Suppressor macrophage treated with lipopolysaccharide for 4 hours (primary cell): ENCODE measurements at regions not wholly inside any gene's neighbourhood (a gene's known extent, or its start where the extent isn't known, plus 50 kb on each side); places are given as distances from the start of the nearest gene placed in this dataset.

Experiments
- DNase-seq: peaks from one replicate; pipeline ENCODE4 v3.0.0-alpha.2; 2020

DNA sequence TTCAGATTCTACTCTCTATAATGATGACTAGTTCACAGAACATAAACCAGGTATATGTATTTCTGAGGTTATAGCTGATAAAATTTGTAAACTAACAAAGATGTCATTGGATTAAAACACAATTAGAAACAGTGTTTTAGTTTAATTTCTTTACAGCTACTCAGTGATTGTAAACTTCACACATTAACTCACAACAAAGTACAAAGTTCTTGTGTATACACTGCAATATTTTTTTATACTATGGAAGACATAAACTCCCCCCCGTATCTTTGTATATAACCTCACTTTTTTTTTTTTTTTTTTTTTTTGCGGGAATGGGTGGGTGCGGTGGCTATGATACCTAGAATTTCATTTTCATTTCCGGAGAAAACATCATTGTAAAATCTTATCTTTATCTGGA, 1043.2 kb downstream of the PCDH18 start:
- no peak for DNase-seq

DNA sequence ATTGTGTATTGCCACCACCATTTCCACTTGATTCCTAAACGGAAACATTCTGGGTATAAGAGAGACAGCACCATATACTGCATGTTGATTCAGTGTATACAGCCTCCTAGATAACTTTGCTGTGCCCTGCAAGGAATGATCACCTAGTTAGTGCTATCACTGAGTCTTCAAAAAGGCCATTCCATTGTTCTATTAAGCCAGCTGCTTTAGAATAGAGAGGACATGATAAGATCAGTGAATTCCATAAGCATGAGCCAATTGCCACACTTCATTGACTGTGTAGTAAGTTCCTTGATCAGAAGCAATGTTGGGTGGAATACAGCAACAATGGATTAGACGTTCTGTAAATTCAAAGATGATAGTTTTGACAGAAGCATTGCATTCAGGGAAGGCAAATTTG, 1047.3 kb downstream of the PCDH18 start:
- no peak for DNase-seq

DNA sequence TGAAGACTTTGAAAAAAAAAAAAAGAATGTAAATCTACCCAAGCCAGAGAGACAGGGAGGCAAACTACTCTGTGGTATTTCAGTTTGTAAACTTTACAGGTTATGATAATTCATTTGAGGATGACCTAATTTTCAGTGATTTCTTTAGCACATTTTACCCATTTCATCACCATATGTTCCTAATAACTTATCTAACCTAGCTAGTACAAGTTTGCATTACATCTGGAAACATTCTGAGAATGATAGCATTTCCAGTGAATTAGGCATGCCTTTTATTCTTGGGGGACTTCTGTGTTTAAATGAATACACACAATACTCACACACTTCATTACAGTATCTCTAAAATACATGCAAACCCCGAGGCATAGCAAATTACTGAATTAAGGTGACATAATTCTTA, 1055.5 kb downstream of the PCDH18 start:
- DNase-seq, result no peak

DNA sequence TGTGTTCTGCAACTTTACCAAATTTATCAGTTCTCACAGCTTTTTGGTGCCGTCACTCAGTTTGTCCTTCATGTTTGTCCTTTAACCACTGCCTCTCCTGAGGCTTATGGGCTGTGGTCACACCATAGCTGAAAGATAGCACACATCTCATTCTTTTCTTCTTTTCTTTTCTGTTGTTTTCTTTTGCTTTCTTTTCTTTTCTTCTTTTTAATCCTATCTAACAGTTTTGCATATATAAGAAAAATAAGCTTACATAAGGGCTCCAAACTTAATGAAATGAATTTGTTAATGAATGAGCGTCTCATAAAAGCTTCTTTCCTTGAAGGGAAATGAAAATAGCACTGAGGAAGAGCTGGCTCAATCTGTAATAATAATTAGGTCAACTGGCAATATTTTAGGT, 1061.2 kb downstream of the PCDH18 start:
- DNase-seq, result no peak

DNA sequence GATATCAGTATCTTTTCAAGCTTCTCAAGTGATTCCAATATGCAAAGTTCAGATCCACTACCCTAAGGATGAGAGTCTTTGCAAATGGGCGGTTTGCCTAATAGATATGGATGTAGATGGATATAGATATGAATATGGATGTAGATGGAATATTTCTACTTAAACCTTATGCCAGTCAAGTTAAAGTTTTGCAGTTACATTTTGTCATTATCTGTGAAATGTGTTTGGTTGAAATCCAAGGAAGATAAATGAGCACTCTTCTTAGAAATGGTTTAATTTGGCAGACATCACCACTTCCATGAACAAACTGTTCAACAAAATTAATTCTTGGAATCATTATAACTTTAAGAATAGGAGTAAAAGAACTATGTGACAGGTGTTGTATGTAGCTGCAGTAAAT, 1066.6 kb downstream of the PCDH18 start:
- no peak for DNase-seq

DNA sequence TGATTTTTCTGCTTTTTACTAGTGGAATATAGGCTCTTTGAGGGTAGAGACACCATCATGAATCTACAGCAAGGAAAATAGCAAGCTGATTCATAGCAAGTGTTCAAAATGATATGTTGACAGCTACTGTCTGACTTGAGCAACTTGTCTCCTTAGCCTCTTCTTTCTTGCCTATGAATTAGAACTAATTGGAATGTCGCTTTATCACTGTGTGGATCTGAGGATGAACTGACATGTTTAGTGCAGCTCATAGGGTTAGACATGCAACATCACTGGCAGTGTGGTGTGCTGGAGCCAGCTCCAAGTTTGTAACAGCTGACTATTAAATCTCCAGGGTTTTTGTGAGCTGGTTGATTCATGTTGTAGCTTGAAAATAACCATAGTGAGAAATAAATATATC, 1068.4 kb downstream of the PCDH18 start:
- no peak for DNase-seq

DNA sequence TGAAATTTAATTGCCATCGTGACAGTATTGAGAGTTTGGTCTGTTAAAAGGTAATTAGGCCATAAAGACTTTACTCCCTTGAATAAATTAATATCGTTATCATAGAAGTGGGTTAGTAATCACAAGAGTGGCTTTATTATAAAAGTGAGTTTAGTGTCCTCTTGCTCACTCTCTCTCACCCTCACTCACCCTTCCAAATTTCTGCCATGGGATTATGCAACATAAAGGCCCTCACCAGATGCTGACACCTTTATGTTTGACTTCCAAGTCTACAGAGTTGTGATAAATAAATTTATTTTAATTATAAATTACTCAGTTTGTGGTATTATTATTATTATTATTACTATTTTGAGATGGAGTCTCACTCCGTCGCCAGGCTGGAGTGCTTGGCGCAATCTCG, 1070.8 kb downstream of the PCDH18 start:
- no peak for DNase-seq

DNA sequence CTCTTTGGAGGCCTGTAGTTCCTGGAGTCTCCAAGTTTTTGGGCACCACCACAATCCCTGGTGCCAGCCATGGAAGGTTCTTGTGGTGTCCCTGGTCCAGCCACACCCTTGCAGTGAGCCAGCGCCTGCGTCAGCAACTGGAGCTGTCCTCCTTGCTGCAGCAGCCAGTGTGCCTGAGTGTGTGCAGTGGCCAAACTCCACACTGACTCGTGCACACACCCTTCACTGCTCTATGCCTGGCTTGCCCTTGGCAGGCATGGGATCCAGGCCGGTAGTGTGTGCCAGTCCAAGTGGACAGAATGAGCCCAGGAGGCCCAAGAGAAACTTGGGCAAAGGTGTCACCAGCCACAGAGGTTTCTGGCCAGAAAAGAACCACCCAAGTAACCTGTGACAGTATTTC, 1074.0 kb downstream of the PCDH18 start:
- no peak for DNase-seq

DNA sequence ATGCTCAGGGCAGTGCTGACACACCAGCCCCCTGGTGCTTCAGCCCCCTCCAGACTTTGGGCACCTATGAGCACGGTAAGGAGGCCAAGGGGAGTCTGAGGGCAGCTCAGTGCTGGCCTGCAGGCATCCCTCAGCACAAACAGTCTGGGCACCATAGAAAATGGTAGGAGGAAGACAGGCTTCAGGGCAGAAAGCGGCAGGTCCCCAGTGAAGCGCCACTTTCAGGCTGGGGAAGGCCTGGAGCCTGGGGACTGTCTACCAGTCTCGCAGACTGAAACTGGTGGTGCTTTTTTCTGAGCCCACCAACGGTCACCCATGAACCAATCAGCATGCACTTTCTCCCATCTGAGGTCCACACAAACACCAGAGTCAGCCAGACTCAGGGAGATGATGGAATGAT, 1074.7 kb downstream of the PCDH18 start:
- DNase-seq, result no peak

DNA sequence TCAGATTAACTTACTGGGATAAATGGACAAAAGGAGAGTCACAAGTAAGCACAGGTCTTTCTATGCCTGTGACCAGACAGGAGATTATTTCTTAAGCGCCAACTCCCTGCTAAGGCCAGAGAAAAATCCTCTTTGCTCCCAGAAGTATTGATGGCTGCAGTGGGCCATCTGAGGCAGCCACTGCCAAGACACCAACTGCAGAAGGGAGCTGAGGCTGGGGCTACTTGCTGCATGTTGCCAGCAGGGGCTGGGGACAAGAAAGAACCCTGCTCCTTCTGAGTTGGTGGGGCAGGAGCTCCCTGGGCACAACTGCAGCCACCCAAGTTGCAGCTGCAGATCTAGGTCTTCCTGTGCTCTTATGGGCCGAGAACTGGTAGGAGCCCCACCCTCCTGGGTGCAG, 1075.3 kb downstream of the PCDH18 start:
- DNase-seq, result no peak

DNA sequence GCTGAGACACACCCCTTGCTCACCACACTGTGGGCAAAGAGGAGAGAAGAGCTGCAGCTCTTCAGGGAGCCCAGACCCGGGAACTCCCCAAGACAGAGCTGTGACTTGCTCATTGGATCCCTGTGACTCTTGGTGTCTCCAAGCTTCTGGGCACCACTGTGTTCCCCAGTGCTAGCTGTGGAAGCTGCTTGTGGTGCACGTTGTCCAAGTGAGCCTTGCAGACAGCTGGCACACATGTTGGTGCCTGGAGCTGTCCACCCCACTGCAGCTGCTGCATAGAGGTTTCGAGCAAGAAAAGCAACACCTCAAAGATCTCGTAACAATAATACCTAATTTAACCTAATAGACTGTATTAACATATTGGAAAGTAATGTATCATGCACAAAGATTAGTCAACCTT, 1089.3 kb downstream of the PCDH18 start:
- no peak for DNase-seq

DNA sequence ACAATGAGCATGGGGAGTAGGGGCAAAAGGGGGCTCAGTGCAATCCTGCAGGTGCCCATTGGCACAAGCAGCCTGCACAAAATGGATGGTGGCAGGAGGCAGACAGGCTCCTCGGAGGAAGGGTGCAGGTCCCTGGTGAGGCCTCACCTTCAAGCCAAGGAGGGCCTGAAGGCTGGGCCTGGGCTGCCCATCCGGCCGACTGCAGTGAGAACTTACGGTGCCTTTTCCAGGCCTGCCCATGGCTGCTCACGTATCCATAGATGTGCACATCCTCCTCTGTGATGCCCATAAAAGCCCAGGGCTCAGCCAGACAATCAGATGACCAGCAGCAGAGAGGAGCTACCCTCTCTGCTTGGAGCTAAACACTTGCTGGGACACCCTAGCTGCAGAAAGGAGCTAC, 1089.8 kb downstream of the PCDH18 start:
- DNase-seq, result no peak

DNA sequence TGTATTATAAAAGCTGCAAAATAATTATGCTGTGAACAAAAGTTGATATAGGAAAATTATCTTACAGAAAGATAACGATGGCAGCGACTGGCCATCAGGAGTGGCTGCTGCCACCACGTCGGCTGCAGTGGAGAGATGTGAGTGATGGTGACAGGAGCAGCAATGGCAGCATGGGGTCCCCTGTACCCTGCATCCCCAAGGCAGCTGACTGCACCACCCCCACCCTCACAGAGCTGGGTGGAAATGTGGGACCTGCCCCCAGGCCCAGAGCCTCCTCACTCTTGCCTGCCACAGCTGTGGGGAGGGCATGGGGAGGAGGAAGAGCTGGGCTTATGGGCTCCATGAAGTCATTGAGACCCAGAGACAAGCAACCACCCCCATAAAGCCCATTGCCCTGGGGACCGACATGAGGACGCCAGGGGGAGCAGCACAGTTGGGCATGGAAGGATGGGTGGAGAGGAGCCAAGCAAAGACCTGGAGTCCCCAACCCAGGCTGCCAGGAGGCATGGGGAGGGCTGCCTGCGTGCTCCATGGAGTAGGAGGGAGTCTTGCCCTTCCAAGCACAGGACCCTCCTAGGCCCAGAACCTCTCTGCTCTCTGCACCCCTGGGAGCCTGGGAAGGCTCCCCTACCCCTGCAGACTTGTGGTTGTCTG, 1090.5 kb downstream of the PCDH18 start:
- DNase-seq, result no peak

DNA sequence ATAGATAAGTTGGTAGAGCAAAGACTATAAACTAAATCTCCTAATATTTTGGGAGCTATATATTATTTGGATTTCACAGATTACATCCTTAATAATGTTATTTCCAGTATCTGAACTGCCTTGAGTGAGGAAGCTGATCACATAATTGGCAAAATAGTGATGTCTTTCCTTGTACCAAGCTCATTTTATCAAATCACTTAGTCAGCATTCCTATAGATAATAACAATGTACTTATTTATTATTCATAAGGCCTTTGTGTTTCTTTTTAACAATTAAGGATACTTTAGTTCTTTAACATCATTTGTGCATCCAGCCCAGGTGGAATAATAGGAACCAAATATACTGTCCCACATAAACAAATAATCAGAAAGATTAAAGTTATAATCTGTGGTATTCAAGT, 1093.6 kb downstream of the PCDH18 start:
- no peak for DNase-seq

DNA sequence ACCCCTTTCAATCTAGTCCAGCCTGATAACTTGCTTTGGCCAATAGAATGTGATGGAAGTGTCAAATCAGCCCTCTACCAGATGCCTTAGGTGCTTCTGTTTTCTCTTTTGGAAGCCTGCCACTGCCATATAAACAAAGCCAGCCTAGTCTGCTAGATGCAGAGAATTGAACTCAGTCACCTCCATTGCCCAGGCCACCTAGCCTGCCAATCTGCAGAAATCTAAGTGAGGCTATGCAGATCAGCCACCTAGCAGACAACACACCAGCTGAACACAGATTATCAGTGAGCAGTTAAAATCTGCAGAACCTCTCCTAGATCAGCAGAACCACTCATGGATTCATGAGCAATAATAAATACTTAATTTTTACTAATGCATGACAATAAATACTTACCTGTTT, 1108.2 kb downstream of the PCDH18 start:
- DNase-seq, result no peak

DNA sequence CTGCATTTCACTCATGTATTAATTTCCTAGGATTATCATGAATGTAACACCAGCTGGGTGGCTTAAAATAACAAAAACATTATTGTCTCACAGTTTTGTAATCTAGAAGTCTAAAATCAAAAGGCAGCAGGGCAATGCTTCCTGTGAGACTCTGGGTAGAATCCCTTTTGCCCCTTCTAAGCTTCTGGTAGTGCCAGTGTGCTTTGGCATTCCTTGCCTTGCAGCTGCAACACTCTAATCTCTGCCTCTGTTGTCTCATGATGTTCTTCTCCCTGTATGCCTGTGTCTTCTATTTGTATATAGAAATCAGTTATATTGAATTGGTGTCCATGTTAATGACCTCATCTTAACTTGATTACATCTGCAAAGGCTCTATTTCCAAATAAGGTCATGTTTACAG, 1117.3 kb downstream of the PCDH18 start:
- no peak for DNase-seq

DNA sequence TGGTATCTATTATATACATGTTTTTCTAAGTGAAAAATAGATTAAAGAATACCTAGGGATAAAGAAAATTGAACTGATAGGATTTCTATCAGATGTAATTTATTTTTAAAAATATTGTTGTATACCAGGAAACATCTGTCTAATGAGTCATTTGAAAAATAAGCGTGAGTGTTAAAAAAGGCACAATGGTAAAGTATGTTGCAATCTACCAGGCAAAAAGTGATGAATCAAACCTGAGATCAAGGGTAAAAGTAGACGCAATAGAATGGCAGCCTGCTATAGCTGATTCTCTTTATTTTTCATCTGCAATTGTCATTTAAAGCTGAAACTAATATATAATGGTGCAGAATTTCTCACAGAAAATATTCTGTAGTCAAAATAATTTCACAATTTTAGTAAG, 1119.6 kb downstream of the PCDH18 start:
- DNase-seq, result no peak

DNA sequence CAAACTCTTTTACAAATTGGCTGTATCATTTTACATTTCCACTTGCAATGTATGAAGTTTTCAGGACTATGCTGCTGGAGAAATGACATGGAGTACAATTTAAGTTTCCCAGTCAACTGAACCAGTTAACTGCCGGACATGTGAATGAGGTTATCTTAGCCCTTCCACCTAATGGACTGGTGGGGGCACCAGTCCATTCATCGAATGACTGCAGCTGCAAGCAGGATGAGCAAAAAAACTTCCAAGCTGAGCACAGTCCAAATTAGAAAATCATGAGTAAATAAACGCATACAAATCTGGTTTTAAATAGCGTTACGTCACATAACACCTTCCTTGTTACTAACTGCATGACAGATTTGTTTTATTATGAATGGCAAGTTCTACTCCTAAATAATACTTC, 1131.5 kb downstream of the PCDH18 start:
- DNase-seq, result no peak

DNA sequence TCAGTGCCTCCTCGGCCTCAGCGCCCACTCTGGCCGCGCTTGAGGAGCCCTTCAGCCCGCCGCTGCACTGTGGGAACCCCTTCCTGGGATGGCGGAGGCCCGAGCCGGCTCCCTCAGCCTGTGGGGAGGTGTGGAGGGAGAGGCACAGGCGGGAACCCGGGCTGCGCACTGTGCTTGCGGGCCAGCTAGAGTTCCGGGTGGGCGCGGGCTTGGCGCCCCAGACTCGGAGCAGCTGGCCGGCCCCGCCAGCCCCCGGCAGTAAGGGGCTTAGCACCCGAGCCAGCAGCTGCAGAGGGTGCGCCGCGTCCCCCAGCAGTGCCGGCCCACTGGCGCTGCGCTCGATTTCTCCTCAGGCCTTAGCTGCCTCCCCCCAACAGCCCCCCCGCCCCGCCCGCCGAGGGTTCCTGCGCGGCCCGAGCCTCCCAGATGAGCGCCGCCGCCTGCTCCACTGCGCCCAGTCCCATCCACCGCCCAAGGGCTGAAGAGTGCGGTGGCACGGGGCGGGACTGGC, 1137.0 kb downstream of the PCDH18 start:
- no peak for DNase-seq

DNA sequence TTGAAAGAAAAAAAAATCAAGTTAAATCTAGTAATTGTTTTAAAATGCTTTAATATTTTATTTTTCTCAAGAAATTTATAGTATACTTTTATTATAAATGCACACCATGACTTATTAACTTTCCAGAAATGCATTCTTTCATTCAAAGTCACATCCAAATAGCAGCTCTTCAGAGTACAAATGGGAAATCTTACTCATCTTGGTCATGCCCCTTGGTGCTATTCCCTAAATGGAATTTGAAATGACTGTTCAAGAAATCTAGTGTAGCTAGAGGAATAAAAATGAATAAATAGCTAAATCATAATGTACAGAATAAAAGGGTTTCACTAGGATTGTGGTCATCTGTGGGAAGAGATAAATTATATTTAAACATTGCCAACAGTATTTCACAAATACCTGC, 1139.7 kb downstream of the PCDH18 start:
- no peak for DNase-seq

DNA sequence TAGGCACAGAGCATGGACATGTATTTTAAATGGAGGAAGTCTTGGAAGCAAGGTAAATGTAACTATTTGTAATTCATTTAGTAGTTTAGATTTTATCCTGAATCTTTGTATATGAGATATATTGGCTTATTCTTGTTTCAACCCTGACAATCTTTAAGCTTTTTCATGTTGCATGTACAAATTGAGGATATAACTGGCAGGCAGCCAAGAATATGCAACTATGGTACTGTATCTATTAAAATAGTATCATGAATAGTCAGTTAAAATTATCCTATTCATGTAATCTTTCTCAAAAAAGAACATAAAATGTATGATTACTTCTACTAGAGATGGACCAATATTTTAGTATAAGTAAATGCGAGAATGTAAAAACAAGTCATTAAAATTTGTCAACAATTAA, 1141.5 kb downstream of the PCDH18 start:
- DNase-seq, result no peak

DNA sequence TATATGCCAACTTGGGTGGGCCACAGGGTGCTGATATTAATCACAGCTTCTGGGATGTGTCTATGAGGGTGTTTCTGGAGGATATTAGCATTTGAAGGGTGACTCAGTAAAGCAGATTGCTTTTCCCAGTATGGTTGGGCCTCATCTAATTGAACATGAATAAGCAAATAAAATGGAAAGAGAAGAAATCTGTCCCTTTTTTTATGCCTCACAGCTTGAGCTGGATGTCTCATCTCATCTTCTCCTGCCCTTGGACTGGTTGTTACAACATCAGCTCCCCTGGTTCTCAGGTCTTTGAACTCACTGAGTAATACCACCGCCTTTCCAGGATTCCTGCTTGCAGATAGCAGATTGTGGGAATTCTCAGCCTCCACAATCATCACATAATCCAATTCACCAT, 1149.2 kb downstream of the PCDH18 start:
- no peak for DNase-seq

DNA sequence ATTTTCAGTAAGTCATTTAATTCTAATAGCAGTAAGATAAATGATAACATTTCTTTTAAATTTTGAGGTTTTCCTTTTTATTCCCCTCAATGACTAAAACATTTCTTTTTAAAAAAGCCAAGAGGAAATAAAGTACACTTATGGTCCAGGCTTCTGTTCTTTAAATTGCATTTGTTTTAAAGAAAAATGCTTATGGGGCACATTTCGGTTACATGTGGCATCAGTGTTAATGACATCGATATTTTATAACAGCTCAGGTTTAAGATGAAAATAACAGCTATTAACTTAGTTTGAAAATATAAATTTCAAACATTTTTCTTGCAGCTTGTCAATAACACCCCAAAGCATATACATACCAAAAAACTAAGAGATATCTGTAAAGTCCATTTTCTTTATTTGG, 1161.1 kb downstream of the PCDH18 start:
- no peak for DNase-seq

DNA sequence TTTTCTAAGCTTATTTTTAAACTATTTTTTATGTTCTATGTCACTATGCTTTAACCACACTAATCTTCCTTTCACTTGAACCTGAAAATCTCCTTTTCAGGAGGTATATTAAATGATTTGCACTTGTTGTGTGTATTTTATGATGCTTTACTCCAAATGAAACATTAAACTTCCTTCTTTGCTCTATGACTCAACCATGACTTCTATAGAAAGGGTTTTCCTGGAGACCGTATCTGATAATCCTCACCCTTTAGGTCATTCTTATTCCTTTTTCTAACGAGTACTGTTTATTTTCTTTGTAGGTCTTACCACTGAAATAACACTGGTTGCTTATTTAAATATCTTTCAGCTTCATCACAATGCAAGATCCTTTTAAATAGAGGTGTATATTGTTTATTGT, 1163.2 kb downstream of the PCDH18 start:
- no peak for DNase-seq

DNA sequence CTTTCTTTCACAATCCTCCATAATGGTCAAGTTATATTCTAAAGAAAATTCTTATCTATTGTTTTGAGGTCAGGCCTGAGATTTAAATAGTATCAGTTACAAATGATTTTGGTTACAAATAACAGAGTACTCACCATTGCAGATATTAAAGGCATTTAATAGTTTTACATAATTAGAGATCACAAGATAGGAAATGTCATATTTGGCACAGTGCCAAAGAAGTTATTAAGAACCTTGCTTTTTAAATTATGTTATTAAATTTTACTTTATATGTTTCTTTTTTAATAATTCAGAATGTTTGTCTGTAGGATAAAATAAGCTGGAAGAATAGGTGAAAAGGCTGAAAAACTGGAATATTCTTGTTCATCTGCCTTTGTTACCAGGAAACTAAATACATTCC, 1174.7 kb downstream of the PCDH18 start:
- DNase-seq, result no peak

DNA sequence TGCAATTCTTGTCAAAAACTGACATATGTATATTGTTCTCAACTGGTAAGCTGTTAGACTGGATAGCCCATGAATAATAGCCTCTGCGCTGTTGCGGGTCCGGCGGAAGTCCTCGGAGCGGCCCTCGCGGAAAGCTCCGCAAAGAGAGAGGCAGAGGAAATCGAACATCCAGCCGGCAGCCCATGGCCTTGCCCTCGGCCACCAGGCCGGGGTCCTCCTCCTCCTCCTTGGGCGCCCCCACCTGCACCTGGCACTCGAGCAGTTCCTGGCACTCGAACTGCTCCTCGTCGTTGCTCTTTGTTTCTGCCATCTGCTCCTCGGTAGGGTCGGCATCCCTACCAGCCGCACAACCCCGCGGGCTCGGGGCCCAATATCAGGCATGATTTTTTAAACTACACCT, 1176.3 kb downstream of the PCDH18 start:
- DNase-seq, result no peak
